SK-N-MC (cell line): ENCODE measurements at regions not wholly inside any gene's neighbourhood (a gene's known extent, or its start where the extent isn't known, plus 50 kb on each side); places are given as distances from the start of the nearest gene placed in this dataset.

ENCODE experiments used
- EZH2 ChIP-seq: fragments of 200-600 bp; sonication (generic); IDR thresholded peaks from one replicate; pipeline ENCODE4 v1.6.1; 2017; ENCODE audit warnings: antibody characterized with exemption
- POLR2AphosphoS5 ChIP-seq: IDR thresholded peaks from 2 replicates; pipeline ENCODE4 v1.6.1; 2012; ENCODE audit warnings: mild to moderate bottlenecking, low read depth, low read length, borderline replicate concordance

DNA sequence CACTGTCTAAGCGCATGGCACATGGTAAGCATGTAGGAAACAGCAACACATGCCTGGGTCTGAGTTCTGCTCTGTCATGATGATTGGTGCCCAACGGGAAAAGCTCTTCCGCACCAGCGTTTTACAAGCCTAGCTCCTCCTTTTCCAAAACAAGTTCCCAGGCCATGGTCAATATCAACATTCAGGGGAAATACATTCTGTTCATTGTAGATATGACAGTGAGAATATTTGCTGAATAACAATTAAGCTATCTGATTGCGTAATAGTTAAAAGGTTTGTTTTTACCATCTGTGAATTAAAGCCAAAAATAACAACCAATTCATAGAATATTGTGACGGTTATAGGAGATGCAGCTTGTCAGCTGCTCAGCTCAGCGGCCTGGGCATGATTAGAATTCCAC is 404.3 kb upstream of the SLC35B3 start:
- TF ChIP-seq EZH2 (no peak), POLR2AphosphoS5 (no peak)
